Stimulated activated CD8-positive, alpha-beta memory T cell treated with anti-CD3 and anti-CD28 coated beads, Interleukin-7, amount 100 ng/mL, for 4 hours (primary cell): ENCODE measurements at regions not wholly inside any gene's neighbourhood (a gene's known extent, or its start where the extent isn't known, plus 50 kb on each side); places are given as distances from the start of the nearest gene placed in this dataset.
"Not testable (repeated sequence)": the region's sequence is repeated elsewhere in the genome, so short reads cannot be mapped to it uniquely, and the experiment has no call there.

Experiments
- DNase-seq, 2 donors: peaks; one replicate each; pipeline ENCODE4 v3.0.0-alpha.2; 2020; ENCODE audit warnings: low read depth in 2 of 2

- DNase-seq, result no peak
Measured at GRCh38 chr18:2219706-2220105, 351.6 kb downstream of the METTL4 start.

GRCh38 chr18:2222270-2223185, 348.8 kb downstream of the METTL4 start:
- no peak for DNase-seq

GRCh38 chr18:2223449-2223848, 347.9 kb downstream of the METTL4 start:
- DNase-seq, result no peak

- DNase-seq, result no peak
Measured at GRCh38 chr18:2223849-2224248, 347.5 kb downstream of the METTL4 start.

- DNase-seq, result no peak
Measured at GRCh38 chr18:2236232-2236631, 335.1 kb downstream of the METTL4 start.

GRCh38 chr18:2237706-2238105, 333.6 kb downstream of the METTL4 start:
- no peak for DNase-seq

GRCh38 chr18:2240311-2240705, 331.0 kb downstream of the METTL4 start:
- no peak for DNase-seq

GRCh38 chr18:2244641-2245040, 326.7 kb downstream of the METTL4 start:
- no peak for DNase-seq

GRCh38 chr18:2247101-2247500, 324.2 kb downstream of the METTL4 start:
- not testable (repeated sequence) for DNase-seq

- DNase-seq, result no peak
Measured at GRCh38 chr18:2254977-2255376, 316.3 kb downstream of the METTL4 start.

- no peak for DNase-seq
Measured at GRCh38 chr18:2256577-2256976, 314.7 kb downstream of the METTL4 start.

- no peak for DNase-seq
Measured at GRCh38 chr18:2258954-2259353, 312.4 kb downstream of the METTL4 start.

- DNase-seq, result no peak
Measured at GRCh38 chr18:2263303-2263890, 307.9 kb downstream of the METTL4 start.

GRCh38 chr18:2274613-2275012, 296.7 kb downstream of the METTL4 start:
- DNase-seq, result no peak

GRCh38 chr18:2281086-2281485, 290.2 kb downstream of the METTL4 start:
- DNase-seq, result no peak

- no peak for DNase-seq
Measured at GRCh38 chr18:2281523-2282199, 289.6 kb downstream of the METTL4 start.

- no peak for DNase-seq
Measured at GRCh38 chr18:2293109-2293839, 278.0 kb downstream of the METTL4 start.

GRCh38 chr18:2301316-2301715, 270.0 kb downstream of the METTL4 start:
- DNase-seq, result no peak

GRCh38 chr18:2302012-2302411, 269.3 kb downstream of the METTL4 start:
- no peak for DNase-seq

GRCh38 chr18:2302628-2303516, 268.4 kb downstream of the METTL4 start:
- no peak for DNase-seq
